Peyer's patch (tissue), 4 donors: ENCODE measurements at regions not wholly inside any gene's neighbourhood (a gene's known extent, or its start where the extent isn't known, plus 50 kb on each side); places are given as distances from the start of the nearest gene placed in this dataset.

Source experiments
- CTCF ChIP-seq, 6 experiments: fragments of 450-650 bp in 4 of 6; fragments of 200-600 bp in 2 of 6; sonication (generic) in 1 of 6; IDR thresholded peaks; one replicate each; pipeline ENCODE4 v1.5.1; 2017 to 2019; ENCODE audit warnings: antibody characterized with exemption in 6 of 6, mild to moderate bottlenecking in 3 of 6, moderate library complexity in 1 of 6
- POLR2A ChIP-seq, 2 donors: fragments of 450-650 bp; IDR thresholded peaks; one replicate each; pipeline ENCODE4 v1.5.1; 2017; ENCODE audit warnings: antibody characterized with exemption in 2 of 2, mild to moderate bottlenecking in 2 of 2, moderate library complexity in 2 of 2

GRCh38 chr22:48700566-48701295, 1126.9 kb downstream of the BRD1 start:
- no peak for TF ChIP-seq CTCF (IDR thresholded peaks at IDR 0.05)
- no peak for TF ChIP-seq POLR2A (IDR thresholded peaks at IDR 0.05)
